ENCODE measurements at regions not wholly inside any gene's neighbourhood (a gene's known extent, or its start where the extent isn't known, plus 50 kb on each side); places are given as distances from the start of the nearest gene placed in this dataset.
"Not testable (repeated sequence)": the region's sequence is repeated elsewhere in the genome, so short reads cannot be mapped to it uniquely, and the experiment has no call there.

- DNase-seq (ENCODE audit: low read depth): no peak
Measured at GRCh38 chr11:134665571-134666270, 253.7 kb upstream of the B3GAT1 start.

GRCh38 chr11:134665188-134665535 lies 253.1 kb upstream of the B3GAT1 start:
- no peak for DNase-seq (ENCODE audit: low read depth)

- DNase-seq (ENCODE audit: low read depth): no peak
Measured at GRCh38 chr11:134664447-134665187, 252.6 kb upstream of the B3GAT1 start.

GRCh38 chr11:134663506-134664313 lies 251.7 kb upstream of the B3GAT1 start:
- no peak for DNase-seq (ENCODE audit: low read depth)

- DNase-seq (ENCODE audit: low read depth): no peak
Measured at GRCh38 chr11:134662629-134663360, 250.8 kb upstream of the B3GAT1 start.

- DNase-seq (ENCODE audit: low read depth): no peak
Measured at GRCh38 chr11:134661660-134662059, 249.6 kb upstream of the B3GAT1 start.

- DNase-seq (ENCODE audit: low read depth): no peak
Measured at GRCh38 chr11:134660416-134660815, 248.4 kb upstream of the B3GAT1 start.

GRCh38 chr11:134659882-134660281 lies 247.8 kb upstream of the B3GAT1 start:
- no peak for DNase-seq (ENCODE audit: low read depth)

GRCh38 chr11:134658481-134659225 lies 246.6 kb upstream of the B3GAT1 start:
- DNase-seq (ENCODE audit: low read depth): no peak

GRCh38 chr11:134657631-134658030 lies 245.6 kb upstream of the B3GAT1 start:
- DNase-seq (ENCODE audit: low read depth): no peak

GRCh38 chr11:134656861-134657540 lies 245.0 kb upstream of the B3GAT1 start:
- no peak for DNase-seq (ENCODE audit: low read depth)

- not testable (repeated sequence) for DNase-seq (ENCODE audit: low read depth)
Measured at GRCh38 chr11:134656086-134656840, 244.2 kb upstream of the B3GAT1 start.

- DNase-seq (ENCODE audit: low read depth): no peak
Measured at GRCh38 chr11:134655189-134655989, 243.3 kb upstream of the B3GAT1 start.

- DNase-seq (ENCODE audit: low read depth): no peak
Measured at GRCh38 chr11:134654161-134654915, 242.3 kb upstream of the B3GAT1 start.

- no peak for DNase-seq (ENCODE audit: low read depth)
Measured at GRCh38 chr11:134652586-134653255, 240.7 kb upstream of the B3GAT1 start.

GRCh38 chr11:134647066-134647743 lies 235.2 kb upstream of the B3GAT1 start:
- DNase-seq (ENCODE audit: low read depth): no peak

- no peak for DNase-seq (ENCODE audit: low read depth)
Measured at GRCh38 chr11:134646561-134646960, 234.5 kb upstream of the B3GAT1 start.
